Endothelial cell of umbilical vein (primary cell): ENCODE measurements at regions not wholly inside any gene's neighbourhood (a gene's known extent, or its start where the extent isn't known, plus 50 kb on each side); places are given as distances from the start of the nearest gene placed in this dataset.

ENCODE experiments used
- BruUV-seq: library from RNA; stranded (reverse); fragments of 400-500 nt; replicated peaks from 2 replicates; lab custom pipeline; 2021; lab: Mats Ljungman, UMichigan
- CTCF ChIA-PET: fragments of 300-600, 350-600 bp; sonication (Branson Sonifier 250); formaldehyde crosslinking; loops from one replicate; lab custom pipeline; 2021; ENCODE audit warnings: antibody characterized with exemption, inconsistent platforms; lab: Charles Lee
- POLR2A ChIA-PET: fragments of 300-600, 350-600 bp; sonication (Branson Sonifier 250); formaldehyde crosslinking; loops from one replicate; lab custom pipeline; 2021; ENCODE audit warnings: antibody characterized with exemption, inconsistent platforms; lab: Charles Lee
- DNase-seq: peaks from one replicate; pipeline ENCODE4 v3.0.0-alpha.2; 2011; ENCODE audit warnings: low read depth, low spot score
- FAIRE-seq: peaks from 2 replicates; lab custom pipeline; 2011; peaks lifted over from hg19 to GRCh38; lab: Jason Lieb, UNC
- H2AFZ ChIP-seq: 2 replicates; pipeline ENCODE4 v1.6.0; 2012; ENCODE audit warnings: low read depth, low read length, control low read depth, inconsistent platforms
- H3K27ac ChIP-seq: 2 replicates; pipeline ENCODE4 v1.5.1; 2011; ENCODE audit warnings: low read depth, mild to moderate bottlenecking, control low read depth, low read length, moderate library complexity; ENCODE audit not compliant: insufficient read depth
- H3K27me3 ChIP-seq, 2 experiments: 2 replicates each; pipeline versions ENCODE4 v1.6.0 to v1.6.1; 2011; ENCODE audit warnings: low read length in 2 of 2, mixed read lengths in 1 of 2; ENCODE audit not compliant: control insufficient read depth in 2 of 2, insufficient read depth in 2 of 2
- H3K36me3 ChIP-seq, 2 experiments: 2 replicates in 1 of 2; 3 replicates in 1 of 2; pipeline ENCODE4 v1.5.1; 2011; ENCODE audit warnings: low read length in 2 of 2, mild to moderate bottlenecking in 1 of 2, moderate library complexity in 1 of 2; ENCODE audit not compliant: control insufficient read depth in 2 of 2, insufficient read depth in 2 of 2; ENCODE audit errors: extremely low read depth in 1 of 2
- H3K4me1 ChIP-seq: 3 replicates; pipeline ENCODE4 v1.5.1; 2011; ENCODE audit warnings: mild to moderate bottlenecking, low read length; ENCODE audit not compliant: control insufficient read depth, insufficient read depth; ENCODE audit errors: extremely low read depth
- H3K4me2 ChIP-seq: 2 replicates; pipeline ENCODE4 v1.6.1; 2011; ENCODE audit warnings: low read length, control low read depth, mixed read lengths; ENCODE audit not compliant: insufficient read depth
- H3K4me3 ChIP-seq, 3 experiments: fragments of 200-600 bp in 1 of 3; sonication (generic), shearing (Covaris generic) in 1 of 3; replicated peaks in 1 of 3; 2 replicates each; pipeline ENCODE4 v1.5.1; 2011 to 2016; ENCODE audit warnings: control low read depth in 3 of 3, low read length in 3 of 3, mild to moderate bottlenecking in 2 of 3, inconsistent platforms in 1 of 3, low read depth in 1 of 3, moderate library complexity in 1 of 3; ENCODE audit not compliant: insufficient read depth in 1 of 3
- H3K79me2 ChIP-seq: 2 replicates; pipeline ENCODE4 v1.6.0; 2012; ENCODE audit warnings: low read length, inconsistent platforms; ENCODE audit not compliant: control insufficient read depth, insufficient read depth
- H3K9ac ChIP-seq: replicated peaks from 2 replicates; pipeline ENCODE3; 2011; ENCODE audit warnings: low read length, control low read depth; ENCODE audit not compliant: insufficient read depth; ENCODE audit errors: extremely low read depth
- H3K9me1 ChIP-seq: replicated peaks from 3 replicates; pipeline ENCODE4 v1.6.0; 2011; ENCODE audit warnings: mild to moderate bottlenecking, low read length; ENCODE audit not compliant: control insufficient read depth, insufficient read depth; ENCODE audit errors: extremely low read depth
- H3K9me3 ChIP-seq: replicated peaks from 2 replicates; pipeline ENCODE4 v1.5.1; 2012; ENCODE audit warnings: low read length, inconsistent platforms; ENCODE audit not compliant: control insufficient read depth, insufficient read depth
- H4K20me1 ChIP-seq: replicated peaks from 2 replicates; pipeline ENCODE3; 2011; ENCODE audit warnings: mild to moderate bottlenecking, low read length; ENCODE audit not compliant: control insufficient read depth, insufficient read depth; ENCODE audit errors: extremely low read depth
- CTCF ChIP-seq, 2 donors: IDR thresholded peaks; 1 replicate in 1 of 2; 2 replicates in 1 of 2; pipeline ENCODE4 v1.5.1; 2011; ENCODE audit warnings: low read length in 2 of 2, mild to moderate bottlenecking in 2 of 2, moderate library complexity in 2 of 2, control low read depth in 1 of 2, inconsistent platforms in 1 of 2, low read depth in 1 of 2; ENCODE audit not compliant: insufficient read depth in 1 of 2; ENCODE audit errors: extremely low read depth in 1 of 2
- EZH2 ChIP-seq: IDR thresholded peaks from 2 replicates; pipeline ENCODE4 v1.6.1; 2012; ENCODE audit warnings: borderline replicate concordance, low read depth, mild to moderate bottlenecking, moderate library complexity, low read length, inconsistent platforms; ENCODE audit not compliant: severe bottlenecking
- FOS ChIP-seq: IDR thresholded peaks from 2 replicates; pipeline ENCODE4 v1.6.1; 2011; ENCODE audit warnings: mild to moderate bottlenecking, low read length, moderate library complexity, borderline replicate concordance; ENCODE audit not compliant: insufficient read depth
- GATA2 ChIP-seq: IDR thresholded peaks from 2 replicates; pipeline ENCODE4 v1.7.0; 2011; ENCODE audit warnings: low read depth, mild to moderate bottlenecking, moderate library complexity, mixed read lengths, low read length; ENCODE audit not compliant: insufficient read length, insufficient read depth
- JUN ChIP-seq: IDR thresholded peaks from 2 replicates; pipeline ENCODE4 v1.6.1; 2011; ENCODE audit warnings: borderline replicate concordance, low read depth; ENCODE audit not compliant: insufficient read length, insufficient read depth
- MAX ChIP-seq: IDR thresholded peaks from 2 replicates; pipeline ENCODE4 v1.6.1; 2011; ENCODE audit not compliant: insufficient read depth, insufficient read length
- MYC ChIP-seq: IDR thresholded peaks from one replicate; pipeline ENCODE4 v1.6.1; 2011; ENCODE audit warnings: mild to moderate bottlenecking, low read depth, low read length
- POLR2A ChIP-seq: IDR thresholded peaks from 2 replicates; pipeline ENCODE4 v1.6.1; 2012; ENCODE audit warnings: low read depth, mild to moderate bottlenecking, control low read depth, low read length
- POLR2AphosphoS5 ChIP-seq: IDR thresholded peaks from 2 replicates; pipeline ENCODE4 v1.6.1; 2012; ENCODE audit warnings: low read depth, mild to moderate bottlenecking, control low read depth, low read length, moderate library complexity; ENCODE audit not compliant: insufficient read depth
- dilution Hi-C: fragments of 300-500 bp; cut with MboI; formaldehyde crosslinking; loops from one replicate; pipeline ENCODE4 v1.15.0; 2019; ENCODE audit warnings: low sequenced_read_pairs; ENCODE audit not compliant: extremely low pct_ligation_motif_present
- intact Hi-C: fragments of 100-400 bp; cut with micrococcal nuclease; formaldehyde crosslinking; loops from one replicate; pipeline ENCODE4 v1.10.0; 2022

GRCh38 chr12:25840678-25841465 is 117.6 kb upstream of the RASSF8 start:
- Histone ChIP-seq H3K79me2 (no peaks in the 10 kb centered on the region), H3K4me2 (no peak overlapping the region), H3K9me1 (no peaks in the 10 kb centered on the region), H3K4me1 (peaks cover 18% of the 10 kb centered on the region), H4K20me1 (no peaks in the 10 kb centered on the region), H2AFZ (peak overlapping the region; percentile 44), H3K9ac (no peak overlapping the region), H3K27me3 (no peaks in the 10 kb centered on the region), H3K9me3 (no peaks in the 10 kb centered on the region), H3K36me3 (no peaks in the 10 kb centered on the region), H3K27ac (peak overlapping the region; percentile 44), H3K4me3 (no peak overlapping the region)
- ChIA-PET CTCF (interaction anchor here (0.6 to 1.2 kb wide), 3 partner anchors 118 to 1199 kb away, joined by 3 read pairs; no protein-coding TSS in a partner anchor), POLR2A (interaction anchor here (0.6 kb wide), 3 partner anchors 11 to 123 kb away, joined by 3 to 4 read pairs (median 3); no protein-coding TSS in a partner anchor)
- dilution Hi-C loops (no loop called here), intact Hi-C loops (loop anchor here (5.0 kb wide), 1 partner anchor 81 kb away; no protein-coding TSS in a partner anchor)
- TF ChIP-seq MAX (no peak), POLR2AphosphoS5 (peak; percentile 42)
- FAIRE-seq (no peak), DNase-seq (peak; percentile 81)
- no TSS peak for BruUV-seq

GRCh38 chr12:25842254-25842653 is 116.2 kb upstream of the RASSF8 start:
- no TSS peak for BruUV-seq
- H3K9ac ChIP-seq, result no peak overlapping the region
- TF ChIP-seq CTCF (IDR thresholded peaks at IDR 0.05; ENCODE audit: extremely low read depth in 1 of 2, insufficient read depth in 1 of 2, low read depth in 1 of 2, low read length in 2 of 2) (no peak), GATA2 (no peak), FOS (no peak), MYC (no peak), EZH2 (no peak), JUN (no peak), POLR2AphosphoS5 (no peak), POLR2A (no peak), MAX (no peak)
- ChIA-PET CTCF (no interaction called here), POLR2A (no interaction called here)
- H2AFZ ChIP-seq, result no peak overlapping the region
- H3K9me1 ChIP-seq, result no peaks in the 10 kb centered on the region
- no peaks in the 10 kb centered on the region for H3K79me2 ChIP-seq
- DNase-seq (no peak), FAIRE-seq (no peak)
- no peaks in the 10 kb centered on the region for H3K9me3 ChIP-seq
- intact Hi-C loops (loop anchor here (5.0 kb wide), 1 partner anchor 80 kb away; no protein-coding TSS in a partner anchor), dilution Hi-C loops (no loop called here)
- H3K4me1 ChIP-seq, result peaks cover 18% of the 10 kb centered on the region
- H4K20me1 ChIP-seq, result no peaks in the 10 kb centered on the region
- H3K4me2 ChIP-seq, result no peak overlapping the region
- no peak overlapping the region for H3K4me3 ChIP-seq
- no peaks in the 10 kb centered on the region for H3K27me3 ChIP-seq
- no peaks in the 10 kb centered on the region for H3K36me3 ChIP-seq
- H3K27ac ChIP-seq, result no peak overlapping the region
